GM12878 (cell line): ENCODE measurements at regions not wholly inside any gene's neighbourhood (a gene's known extent, or its start where the extent isn't known, plus 50 kb on each side); places are given as distances from the start of the nearest gene placed in this dataset.

ENCODE experiments used
- ATAC-seq: fragments of 200-7000 bp; cut with Tn5 transposase; 3 replicates; pipeline ENCODE4 v1.9.1; 2020; ENCODE audit warnings: mild to moderate bottlenecking, moderate library complexity
- BruUV-seq: library from RNA; stranded (reverse); fragments of 400-500 nt; replicated peaks from 2 replicates; lab custom pipeline; 2021; lab: Mats Ljungman, UMichigan
- CTCF ChIA-PET: fragments of 300-600 bp; sonication (Branson Sonifier 250); formaldehyde crosslinking; extraction: SDS; loops from one replicate; lab custom pipeline; 2021; ENCODE audit warnings: inconsistent platforms; lab: Yijun Ruan, JAX
- POLR2A ChIA-PET: fragments of 350-600 bp; formaldehyde crosslinking; extraction: SDS; loops from one replicate; lab custom pipeline; 2021; ENCODE audit warnings: inconsistent platforms; lab: Charles Lee
- RAD21 ChIA-PET: fragments of 300-600 bp; sonication (Branson Sonifier 250); formaldehyde crosslinking; loops from one replicate; lab custom pipeline; 2023; ENCODE audit warnings: antibody characterized with exemption; ENCODE audit not compliant: unreplicated experiment; lab: Charles Lee
- SMC1A ChIA-PET: fragments of 300-600 bp; sonication (Branson Sonifier 250); formaldehyde crosslinking; loops from one replicate; lab custom pipeline; 2023; ENCODE audit not compliant: unreplicated experiment, uncharacterized antibody; lab: Charles Lee
- DNase-seq: peaks from one replicate; pipeline ENCODE4 v3.0.0-alpha.2; 2011; ENCODE audit warnings: low read depth, low spot score
- FAIRE-seq: peaks from 3 replicates; lab custom pipeline; 2011; peaks lifted over from hg19 to GRCh38; lab: Jason Lieb, UNC
- H2AFZ ChIP-seq: 2 replicates; pipeline ENCODE4 v1.6.0; 2011; ENCODE audit warnings: low read depth, low read length, control low read depth; ENCODE audit not compliant: control insufficient read depth
- H3K27ac ChIP-seq: 2 replicates; pipeline ENCODE4 v1.5.1; 2011; ENCODE audit warnings: control low read depth; ENCODE audit not compliant: control insufficient read depth, insufficient read depth
- H3K27me3 ChIP-seq, 2 experiments: replicated peaks in 1 of 2; 2 replicates each; pipeline versions ENCODE4 v1.6.0 to v1.6.1; 2011; ENCODE audit warnings: low read length in 1 of 2; ENCODE audit not compliant: control insufficient read depth in 2 of 2, insufficient read depth in 2 of 2
- H3K36me3 ChIP-seq, 2 experiments: 2 replicates each; pipeline ENCODE4 v1.5.1; 2011; ENCODE audit warnings: low read length in 1 of 2; ENCODE audit not compliant: control insufficient read depth in 2 of 2, insufficient read depth in 2 of 2
- H3K4me1 ChIP-seq: 2 replicates; pipeline ENCODE4 v1.6.1; 2011; ENCODE audit warnings: mild to moderate bottlenecking, low read length, moderate library complexity, mixed read lengths; ENCODE audit not compliant: control insufficient read depth, insufficient read depth
- H3K4me2 ChIP-seq: 2 replicates; pipeline ENCODE4 v1.6.0; 2011; ENCODE audit warnings: control low read depth; ENCODE audit not compliant: control insufficient read depth, insufficient read depth
- H3K4me3 ChIP-seq: fragments of 200-600 bp; sonication (generic); 2 replicates; pipeline ENCODE4 v1.5.1; 2016
- H3K79me2 ChIP-seq: 2 replicates; pipeline ENCODE4 v1.6.0; 2011; ENCODE audit warnings: low read length; ENCODE audit not compliant: control insufficient read depth, insufficient read depth
- H3K9ac ChIP-seq: 2 replicates; pipeline ENCODE4 v1.8.0; 2011; ENCODE audit warnings: low read length, control low read depth, mixed read lengths; ENCODE audit not compliant: control insufficient read depth, insufficient read depth
- H3K9me3 ChIP-seq: replicated peaks from 3 replicates; pipeline ENCODE4 v1.5.1; 2011; ENCODE audit warnings: mild to moderate bottlenecking, low read length; ENCODE audit not compliant: control insufficient read depth, insufficient read depth
- H4K20me1 ChIP-seq: 2 replicates; pipeline ENCODE4 v1.6.0; 2011; ENCODE audit not compliant: control insufficient read depth, insufficient read depth
- BCL11A ChIP-seq: IDR thresholded peaks from 2 replicates; pipeline ENCODE4 v1.6.1; 2011; ENCODE audit warnings: low read depth, low read length
- DPF2 ChIP-seq: fragments of 450-650 bp; IDR thresholded peaks from 2 replicates; pipeline ENCODE4 v1.6.1; 2017; ENCODE audit warnings: mild to moderate bottlenecking
- SMARCA5 ChIP-seq: fragments of 450-650 bp; IDR thresholded peaks from 2 replicates; pipeline ENCODE4 v1.6.1; 2017; ENCODE audit warnings: mild to moderate bottlenecking
- SRF ChIP-seq, 2 experiments: IDR thresholded peaks; 2 replicates each; pipeline ENCODE4 v1.6.1; 2011; ENCODE audit warnings: low read depth in 2 of 2, low read length in 2 of 2, mild to moderate bottlenecking in 1 of 2, moderate library complexity in 1 of 2
- TCF3 ChIP-seq: IDR thresholded peaks from 2 replicates; pipeline ENCODE4 v1.6.1; 2012; ENCODE audit warnings: low read depth, mild to moderate bottlenecking, low read length, borderline replicate concordance; ENCODE audit not compliant: insufficient read depth
- YY1 ChIP-seq: IDR thresholded peaks from 2 replicates; pipeline ENCODE4 v1.6.1; 2011; ENCODE audit warnings: low read depth, mild to moderate bottlenecking, low read length
- ZNF274 ChIP-seq: IDR thresholded peaks from one replicate; pipeline ENCODE4 v1.8.0; 2011; ENCODE audit not compliant: insufficient read length, insufficient read depth
- WGBS: methylation state at CpG from one replicate; pipeline ENCODE4 v1.1.6; 2016; ENCODE audit warnings: low lambda C conversion rate; ENCODE audit not compliant: insufficient replicate concordance, insufficient coverage; ENCODE audit errors: missing lambda C conversion rate; 5-methylcytosine and 5-hydroxymethylcytosine counted together
- in situ Hi-C: fragments of 300-500 bp; cut with MboI; formaldehyde crosslinking; loops from 9 replicates; pipeline ENCODE4 v1.14.3; 2018; ENCODE audit warnings: mixed read lengths
- intact Hi-C: fragments of 100-400 bp; cut with micrococcal nuclease; formaldehyde crosslinking; loops from one replicate; pipeline ENCODE4 v1.14.2; 2022; ENCODE audit not compliant: unreplicated experiment
- TF ChIP-seq, protein P1 (sequence below): fragments of 450-650 bp; IDR thresholded peaks from 2 replicates; pipeline ENCODE4 v1.6.1; 2014; ENCODE audit warnings: mild to moderate bottlenecking
- TF ChIP-seq, protein P2 (sequence below): fragments of 450-650 bp; conservative IDR thresholded peaks from 2 replicates; pipeline ENCODE4 v1.6.1; 2017; ENCODE audit warnings: mild to moderate bottlenecking, moderate library complexity
- TF ChIP-seq, protein P3 (sequence below): fragments of 450-650 bp; IDR thresholded peaks from 2 replicates; pipeline ENCODE4 v1.6.1; 2016; ENCODE audit warnings: mild to moderate bottlenecking

DNA sequence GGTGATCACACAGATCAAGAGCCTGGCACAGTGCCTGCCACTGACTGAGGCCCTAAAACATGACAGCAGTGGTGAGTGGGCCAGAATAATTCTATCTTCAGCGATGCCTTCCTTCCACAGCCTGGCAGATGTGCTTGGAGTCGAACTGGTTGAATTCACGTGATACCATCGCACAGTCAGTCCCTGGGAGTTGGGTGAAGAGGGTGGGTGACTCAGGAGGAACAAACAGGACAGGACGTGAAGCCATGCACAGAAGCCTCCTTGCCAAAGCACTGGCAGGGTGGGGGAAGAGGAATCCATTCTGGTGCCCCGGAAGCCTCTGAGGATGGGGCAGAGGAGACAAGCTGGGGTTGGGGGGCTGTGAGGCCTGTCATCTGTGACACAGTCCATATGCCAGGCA lies 80.3 kb upstream of the WNT4 start:
- Histone ChIP-seq H3K4me2 (no peak overlapping the region), H3K79me2 (no peaks in the 10 kb centered on the region), H3K27me3 (peaks cover 0 to 2% of the 10 kb centered on the region in 2 experiments; a peak in 2 of 4 replicates), H4K20me1 (no peaks in the 10 kb centered on the region)
- no peak for FAIRE-seq
- POLR2A ChIA-PET: no interaction called here
- intact Hi-C loops: no loop called here
- TF ChIP-seq SRF (IDR thresholded peaks at IDR 0.05; ENCODE audit: low read depth in 2 of 2, low read length in 2 of 2): no peak
- no peak for TF ChIP-seq ZNF274
- TF ChIP-seq DPF2: no peak
- no peak for TF ChIP-seq TCF3
- TF ChIP-seq, protein P1, sequence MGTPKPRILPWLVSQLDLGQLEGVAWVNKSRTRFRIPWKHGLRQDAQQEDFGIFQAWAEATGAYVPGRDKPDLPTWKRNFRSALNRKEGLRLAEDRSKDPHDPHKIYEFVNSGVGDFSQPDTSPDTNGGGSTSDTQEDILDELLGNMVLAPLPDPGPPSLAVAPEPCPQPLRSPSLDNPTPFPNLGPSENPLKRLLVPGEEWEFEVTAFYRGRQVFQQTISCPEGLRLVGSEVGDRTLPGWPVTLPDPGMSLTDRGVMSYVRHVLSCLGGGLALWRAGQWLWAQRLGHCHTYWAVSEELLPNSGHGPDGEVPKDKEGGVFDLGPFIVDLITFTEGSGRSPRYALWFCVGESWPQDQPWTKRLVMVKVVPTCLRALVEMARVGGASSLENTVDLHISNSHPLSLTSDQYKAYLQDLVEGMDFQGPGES: no peak
- TF ChIP-seq, protein P2, sequence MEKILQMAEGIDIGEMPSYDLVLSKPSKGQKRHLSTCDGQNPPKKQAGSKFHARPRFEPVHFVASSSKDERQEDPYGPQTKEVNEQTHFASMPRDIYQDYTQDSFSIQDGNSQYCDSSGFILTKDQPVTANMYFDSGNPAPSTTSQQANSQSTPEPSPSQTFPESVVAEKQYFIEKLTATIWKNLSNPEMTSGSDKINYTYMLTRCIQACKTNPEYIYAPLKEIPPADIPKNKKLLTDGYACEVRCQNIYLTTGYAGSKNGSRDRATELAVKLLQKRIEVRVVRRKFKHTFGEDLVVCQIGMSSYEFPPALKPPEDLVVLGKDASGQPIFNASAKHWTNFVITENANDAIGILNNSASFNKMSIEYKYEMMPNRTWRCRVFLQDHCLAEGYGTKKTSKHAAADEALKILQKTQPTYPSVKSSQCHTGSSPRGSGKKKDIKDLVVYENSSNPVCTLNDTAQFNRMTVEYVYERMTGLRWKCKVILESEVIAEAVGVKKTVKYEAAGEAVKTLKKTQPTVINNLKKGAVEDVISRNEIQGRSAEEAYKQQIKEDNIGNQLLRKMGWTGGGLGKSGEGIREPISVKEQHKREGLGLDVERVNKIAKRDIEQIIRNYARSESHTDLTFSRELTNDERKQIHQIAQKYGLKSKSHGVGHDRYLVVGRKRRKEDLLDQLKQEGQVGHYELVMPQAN: no peak
- no peak for TF ChIP-seq SMARCA5
- no peak for TF ChIP-seq YY1
- TF ChIP-seq, protein P3, sequence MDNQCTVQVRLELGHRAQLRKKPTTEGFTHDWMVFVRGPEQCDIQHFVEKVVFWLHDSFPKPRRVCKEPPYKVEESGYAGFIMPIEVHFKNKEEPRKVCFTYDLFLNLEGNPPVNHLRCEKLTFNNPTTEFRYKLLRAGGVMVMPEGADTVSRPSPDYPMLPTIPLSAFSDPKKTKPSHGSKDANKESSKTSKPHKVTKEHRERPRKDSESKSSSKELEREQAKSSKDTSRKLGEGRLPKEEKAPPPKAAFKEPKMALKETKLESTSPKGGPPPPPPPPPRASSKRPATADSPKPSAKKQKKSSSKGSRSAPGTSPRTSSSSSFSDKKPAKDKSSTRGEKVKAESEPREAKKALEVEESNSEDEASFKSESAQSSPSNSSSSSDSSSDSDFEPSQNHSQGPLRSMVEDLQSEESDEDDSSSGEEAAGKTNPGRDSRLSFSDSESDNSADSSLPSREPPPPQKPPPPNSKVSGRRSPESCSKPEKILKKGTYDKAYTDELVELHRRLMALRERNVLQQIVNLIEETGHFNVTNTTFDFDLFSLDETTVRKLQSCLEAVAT: no peak
- no peak for TF ChIP-seq BCL11A
- TF ChIP-seq, all 136 proteins: peak for 0
- no peaks in the 10 kb centered on the region for H3K36me3 ChIP-seq
- ChIA-PET SMC1A (no interaction called here), RAD21 (no interaction called here), CTCF (no interaction called here)
- WGBS: 35% methylated on average over 6 of the region's 6 CpGs
- H3K27ac ChIP-seq: no peak overlapping the region
- H3K4me1 ChIP-seq: no peaks in the 10 kb centered on the region
- no peak overlapping the region for H2AFZ ChIP-seq
- no peaks in the 10 kb centered on the region for H3K9me3 ChIP-seq
- ATAC-seq: no peak
- in situ Hi-C loops: no loop called here
- no TSS peak for BruUV-seq
- H3K4me3 ChIP-seq: no peak overlapping the region
- H3K9ac ChIP-seq: no peak overlapping the region
- DNase-seq: no peak
